Epidermal melanocyte (primary cell): ENCODE measurements at regions not wholly inside any gene's neighbourhood (a gene's known extent, or its start where the extent isn't known, plus 50 kb on each side); places are given as distances from the start of the nearest gene placed in this dataset.
A peak's percentile ranks its signal among the peaks of the same experiment; 100 is the strongest.
"Not testable (repeated sequence)": the region's sequence is repeated elsewhere in the genome, so short reads cannot be mapped to it uniquely, and the experiment has no call there.

Experiments
- DNase-seq: peaks from one replicate; pipeline ENCODE4 v3.0.0; 2011; ENCODE audit warnings: low spot score; ENCODE audit not compliant: insufficient read length

DNA sequence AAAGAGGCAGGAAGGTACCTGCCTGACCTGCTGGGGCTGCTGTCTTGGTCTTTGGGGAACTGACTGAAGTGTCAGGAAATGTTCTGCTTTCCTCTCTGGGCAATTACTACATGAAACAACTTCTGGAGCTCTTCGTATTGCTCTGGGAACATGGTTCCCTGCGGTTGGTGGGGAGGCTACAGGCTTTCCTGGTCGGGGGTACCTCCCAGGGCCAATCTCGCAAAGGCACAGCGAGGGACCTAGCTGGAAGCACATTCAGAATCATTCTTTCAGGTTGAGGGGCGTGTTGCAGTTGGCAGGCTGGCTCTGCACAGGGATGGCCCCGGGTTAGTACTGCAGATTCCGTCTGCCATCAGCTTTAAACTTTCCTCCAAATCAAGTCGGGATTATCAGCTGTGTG lies 88.9 kb upstream of the RANBP3L start:
- no peak for DNase-seq

DNA sequence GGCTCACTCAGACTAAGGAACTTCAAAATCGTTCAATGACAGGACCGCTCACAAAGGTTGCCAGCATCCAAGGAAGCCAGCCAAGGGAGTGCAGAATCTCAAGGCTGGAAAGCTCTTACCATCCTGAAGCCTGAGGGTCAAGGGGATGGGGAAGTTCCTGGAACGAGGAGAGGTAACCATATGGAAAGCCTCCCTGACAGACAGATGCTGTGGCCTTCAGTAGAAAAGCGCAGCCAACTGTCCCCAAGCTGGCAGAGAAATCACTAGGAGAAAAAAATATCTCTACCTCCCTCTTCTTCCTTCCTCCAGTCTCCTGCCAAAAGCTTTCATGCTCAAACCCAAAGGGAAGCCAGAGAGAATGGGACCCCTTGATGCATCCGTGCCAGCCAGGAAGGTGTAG lies 90.5 kb upstream of the RANBP3L start:
- DNase-seq = no peak

- no peak for DNase-seq
Observed at GRCh38 chr5:36392818-36393217, 91.1 kb upstream of the RANBP3L start.

- DNase-seq = no peak
Observed at GRCh38 chr5:36393656-36394428, 92.1 kb upstream of the RANBP3L start.

GRCh38 chr5:36395260-36395659 lies 93.6 kb upstream of the RANBP3L start:
- no peak for DNase-seq

- not testable (repeated sequence) for DNase-seq
Observed at GRCh38 chr5:36395947-36396346, 94.2 kb upstream of the RANBP3L start.

- no peak for DNase-seq
Observed at GRCh38 chr5:36396640-36397039, 94.9 kb upstream of the RANBP3L start.

GRCh38 chr5:36397901-36398536 lies 96.3 kb upstream of the RANBP3L start:
- no peak for DNase-seq

GRCh38 chr5:36402512-36402906 lies 100.8 kb upstream of the RANBP3L start:
- DNase-seq = no peak

GRCh38 chr5:36403632-36404311 lies 102.1 kb upstream of the RANBP3L start:
- DNase-seq = no peak

DNA sequence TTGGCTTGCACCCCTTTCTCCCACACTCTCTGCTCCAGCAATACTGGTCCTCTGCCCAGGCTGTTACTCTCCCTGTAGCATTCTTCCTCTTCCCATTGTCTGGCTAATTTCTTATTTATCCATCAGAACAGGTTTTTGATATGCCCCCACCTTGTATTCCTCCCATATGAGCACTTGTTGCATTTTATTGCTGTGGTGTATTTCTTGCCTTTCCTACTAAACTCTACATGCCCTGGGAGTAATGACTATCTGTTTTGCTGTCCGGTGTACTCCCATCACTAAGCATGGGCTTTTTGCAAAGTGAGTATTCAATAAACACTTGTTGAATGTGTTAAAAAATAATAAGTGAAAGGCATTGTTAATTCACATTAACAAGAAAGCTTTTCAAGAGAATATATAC lies 104.3 kb upstream of the RANBP3L start:
- no peak for DNase-seq

DNA sequence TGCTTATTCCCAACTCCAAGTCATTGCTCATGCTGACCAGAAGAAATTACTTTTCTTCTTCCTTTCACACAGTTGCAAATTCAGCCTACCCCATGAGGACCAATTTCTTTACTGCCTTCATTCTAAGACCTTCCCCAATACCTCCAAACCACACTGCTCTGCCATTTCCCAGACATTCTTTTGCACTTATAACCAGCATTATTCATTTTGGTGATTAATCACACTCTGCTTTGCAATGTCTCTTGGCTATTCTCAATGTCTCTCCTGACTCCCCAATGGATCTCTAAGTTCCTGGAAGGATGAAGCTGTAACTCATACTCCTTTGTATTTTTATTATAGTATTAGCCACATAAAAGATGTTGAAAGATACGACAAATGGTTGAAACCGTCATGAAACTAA lies 105.7 kb upstream of the RANBP3L start:
- no peak for DNase-seq

DNA sequence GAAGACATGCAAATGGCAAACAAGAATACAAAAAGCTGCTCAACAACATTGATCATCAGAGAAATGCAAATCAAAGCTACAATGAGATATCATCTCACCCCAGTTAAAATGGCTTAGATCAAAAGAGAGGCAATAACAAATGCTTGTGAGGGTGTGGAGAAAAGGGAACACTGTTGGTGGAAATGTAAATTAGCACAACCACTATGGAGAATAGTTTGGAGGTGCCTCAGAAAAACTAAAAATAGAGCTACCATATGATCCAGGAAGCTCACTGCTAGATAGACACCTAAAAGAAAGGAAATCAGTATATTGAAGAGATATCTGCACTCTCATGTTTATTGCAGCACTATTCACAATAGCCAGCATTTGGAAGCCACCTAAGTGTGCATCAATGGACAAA lies 108.0 kb upstream of the RANBP3L start:
- DNase-seq = not testable (repeated sequence)

- DNase-seq = not testable (repeated sequence)
Observed at GRCh38 chr5:36410672-36411071, 109.0 kb upstream of the RANBP3L start.

DNA sequence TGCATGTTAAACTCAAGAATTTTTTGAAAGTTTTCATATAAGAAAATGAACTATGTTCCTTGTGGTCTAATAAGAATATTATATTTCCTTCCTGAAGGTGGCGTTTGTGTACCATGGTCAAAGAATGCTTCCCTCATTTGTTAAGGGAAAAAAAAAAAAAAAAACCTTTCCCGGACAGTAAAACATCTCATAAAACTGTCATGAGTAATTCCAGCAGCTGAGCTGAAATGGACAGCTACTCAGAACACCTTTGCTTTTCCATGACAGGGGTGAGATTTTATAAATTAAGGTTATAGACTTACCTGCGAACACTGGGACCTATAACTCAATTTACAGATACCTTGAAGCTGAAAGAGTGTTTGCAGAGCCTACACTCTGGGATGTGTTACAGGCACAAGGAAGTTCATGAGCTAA lies 113.2 kb upstream of the RANBP3L start:
- peak; percentile 40 for DNase-seq

DNA sequence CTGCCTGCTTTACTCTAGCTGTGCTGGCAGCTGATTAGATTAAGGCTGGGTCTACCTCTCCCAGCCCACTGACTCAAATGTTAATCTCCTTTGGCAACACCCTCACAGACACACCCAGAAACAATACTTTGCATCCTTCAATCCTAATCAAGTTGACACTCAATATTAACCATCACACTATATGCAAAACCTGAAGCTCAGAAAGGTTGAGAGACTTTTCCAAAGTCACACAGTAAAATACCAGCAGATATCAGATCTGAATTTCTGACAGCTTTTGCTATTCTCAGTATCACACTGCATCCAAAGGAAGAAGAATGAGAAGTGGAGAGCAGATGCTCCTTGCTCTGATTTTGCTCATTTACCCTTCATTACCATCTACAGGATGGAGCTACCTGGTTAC lies 114.9 kb upstream of the RANBP3L start:
- no peak for DNase-seq

DNA sequence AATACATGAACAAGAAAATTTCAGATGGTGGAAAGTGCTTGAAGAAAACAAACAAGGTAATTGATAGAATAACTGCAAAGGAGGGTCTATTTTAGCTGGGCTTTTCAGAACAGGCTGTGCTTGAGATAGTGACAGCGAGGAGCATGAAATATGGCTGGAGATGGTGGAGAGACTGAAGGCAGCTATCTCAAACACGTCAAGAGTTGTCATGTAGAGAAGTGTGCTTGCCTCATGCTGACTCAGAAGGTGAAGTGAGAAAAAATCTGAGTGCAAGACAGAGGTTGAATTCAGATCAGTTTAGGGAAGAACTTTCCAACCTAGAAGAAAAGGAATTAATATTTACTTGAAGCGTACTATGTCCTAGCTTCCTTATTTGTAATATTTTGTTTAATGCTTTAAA lies 115.5 kb upstream of the RANBP3L start:
- DNase-seq = no peak

DNA sequence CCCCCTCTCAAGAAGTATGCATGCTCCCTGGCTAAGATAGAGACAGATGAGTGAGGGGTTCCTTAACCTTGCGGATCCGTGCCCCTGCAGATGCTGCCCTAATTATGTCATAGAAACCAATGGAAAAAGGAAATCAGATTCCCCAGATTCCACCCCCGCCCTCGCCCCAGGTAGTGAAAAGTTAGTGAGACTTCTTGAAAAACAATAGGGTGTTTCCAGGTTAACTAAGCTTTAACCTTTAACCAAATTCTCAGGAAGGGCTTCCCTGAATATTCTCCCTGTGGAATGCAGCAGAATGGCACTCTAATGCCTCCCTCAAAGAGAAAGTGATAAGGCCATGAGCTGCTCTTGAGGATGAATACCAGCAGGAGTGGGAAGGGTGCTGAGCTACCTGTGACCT lies 116.0 kb upstream of the RANBP3L start:
- DNase-seq = no peak

DNA sequence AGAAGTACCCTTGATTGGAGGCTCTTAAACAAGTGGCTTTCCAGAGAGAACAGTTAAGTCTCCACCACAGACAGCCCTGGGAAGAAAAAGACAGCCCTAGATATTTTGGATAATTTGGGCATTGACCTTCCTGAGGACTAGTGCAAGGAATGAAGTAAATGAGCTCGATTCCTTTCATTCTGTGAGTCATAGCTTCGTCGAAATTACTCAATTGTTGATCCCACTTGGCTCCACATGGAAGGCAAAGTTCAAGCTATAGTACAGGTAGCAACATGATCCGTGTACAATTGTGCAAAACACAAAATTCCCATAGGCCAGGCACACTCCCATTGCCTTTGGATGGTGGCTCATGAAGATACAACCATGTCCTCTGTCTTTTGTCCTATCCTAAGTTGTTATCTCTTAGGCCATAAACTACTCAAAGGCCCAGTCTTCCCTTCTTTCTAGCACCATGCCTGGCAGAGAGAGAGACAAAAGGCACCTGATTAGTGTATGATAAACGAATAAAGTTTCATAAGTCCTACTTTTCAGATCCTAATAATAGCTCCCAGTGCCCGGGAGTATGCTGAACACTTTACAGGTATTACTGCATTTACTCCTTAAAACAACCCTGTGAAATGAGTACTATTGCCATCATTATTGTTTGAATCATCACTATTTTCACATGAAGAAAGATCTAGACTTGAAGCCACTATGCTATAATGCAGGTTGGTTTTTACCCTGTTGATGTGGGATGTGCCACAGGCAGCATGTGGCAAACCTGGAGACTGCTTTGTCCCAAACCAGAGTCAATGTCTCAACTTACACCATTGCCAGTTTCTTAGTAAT lies 116.7 kb upstream of the RANBP3L start:
- DNase-seq = no peak

DNA sequence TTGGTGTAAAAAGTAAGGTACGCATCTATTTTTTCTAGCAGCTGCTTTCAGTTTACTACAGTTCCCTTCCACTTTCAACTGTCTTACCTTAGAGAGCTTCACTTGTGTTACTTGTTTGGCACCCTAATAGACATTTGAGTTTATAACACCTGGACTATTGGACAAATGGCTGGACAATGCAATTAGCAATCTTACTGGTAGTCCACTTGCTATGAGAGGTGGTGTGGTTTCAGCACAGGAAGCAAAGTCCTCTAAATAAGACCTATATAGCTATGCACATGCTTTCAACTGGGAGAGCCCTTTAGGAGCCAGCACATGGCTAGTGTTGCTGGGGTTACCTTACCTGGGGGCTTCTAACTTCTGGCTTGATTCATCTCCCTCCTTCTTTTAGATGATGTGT lies 119.6 kb upstream of the RANBP3L start:
- no peak for DNase-seq

- DNase-seq = no peak
Observed at GRCh38 chr5:36422952-36423351, 121.2 kb upstream of the RANBP3L start.
